Stimulated activated CD4-positive, alpha-beta T cell treated with anti-CD3 and anti-CD28 coated beads, Interleukin-1b, Interleukin-23, amount 100 ng/mL, for 24 hours (primary cell): ENCODE measurements at regions not wholly inside any gene's neighbourhood (a gene's known extent, or its start where the extent isn't known, plus 50 kb on each side); places are given as distances from the start of the nearest gene placed in this dataset.

ENCODE experiments used
- DNase-seq, 4 experiments: peaks; one replicate each; pipeline ENCODE4 v3.0.0-alpha.2; 2020; ENCODE audit warnings: low read depth in 4 of 4, low spot score in 1 of 4

- DNase-seq, result no peak
These were observed 153.8 kb upstream of the UBL3 start for GRCh38 chr13:30004204-30004603.

- no peak for DNase-seq
These were observed 152.2 kb upstream of the UBL3 start for GRCh38 chr13:30002577-30002976.

GRCh38 chr13:30000370-30000765, 150.0 kb upstream of the UBL3 start:
- no peak for DNase-seq

GRCh38 chr13:29999492-30000369, 149.3 kb upstream of the UBL3 start:
- no peak for DNase-seq

GRCh38 chr13:29996316-29996715, 145.9 kb upstream of the UBL3 start:
- DNase-seq, result no peak

- no peak for DNase-seq
These were observed 144.6 kb upstream of the UBL3 start for GRCh38 chr13:29994911-29995595.

- DNase-seq, result no peak
These were observed 143.5 kb upstream of the UBL3 start for GRCh38 chr13:29993716-29994488.

GRCh38 chr13:29993196-29993595, 142.8 kb upstream of the UBL3 start:
- DNase-seq, result no peak

- no peak for DNase-seq
These were observed 140.9 kb upstream of the UBL3 start for GRCh38 chr13:29991343-29991742.

- no peak for DNase-seq
These were observed 136.9 kb upstream of the UBL3 start for GRCh38 chr13:29987340-29987739.

- no peak for DNase-seq
These were observed 129.9 kb upstream of the UBL3 start for GRCh38 chr13:29980339-29980738.

- no peak for DNase-seq
These were observed 127.8 kb upstream of the UBL3 start for GRCh38 chr13:29978211-29978610.

- no peak for DNase-seq
These were observed 127.2 kb upstream of the UBL3 start for GRCh38 chr13:29977476-29978120.

GRCh38 chr13:29976535-29976934, 126.1 kb upstream of the UBL3 start:
- DNase-seq, result no peak

- DNase-seq, result no peak
These were observed 124.9 kb upstream of the UBL3 start for GRCh38 chr13:29975283-29975682.

- DNase-seq, result no peak
These were observed 118.9 kb upstream of the UBL3 start for GRCh38 chr13:29969286-29969685.

GRCh38 chr13:29964181-29964845, 113.9 kb upstream of the UBL3 start:
- no peak for DNase-seq

- no peak for DNase-seq
These were observed 112.7 kb upstream of the UBL3 start for GRCh38 chr13:29963089-29963488.

GRCh38 chr13:29961036-29961670, 110.7 kb upstream of the UBL3 start:
- DNase-seq, result no peak

- DNase-seq, result no peak
These were observed 109.2 kb upstream of the UBL3 start for GRCh38 chr13:29959603-29960002.
